K562 (cell line): ENCODE measurements at regions not wholly inside any gene's neighbourhood (a gene's known extent, or its start where the extent isn't known, plus 50 kb on each side); places are given as distances from the start of the nearest gene placed in this dataset.

Source experiments
- CEBPB ChIP-seq: fragments of 450-650 bp; IDR thresholded peaks from 2 replicates; pipeline ENCODE4 v1.6.1; 2016; ENCODE audit warnings: missing genetic modification characterization, missing compliant biosample characterization
- NR2F6 ChIP-seq: fragments of 450-650 bp; formaldehyde crosslinking; IDR thresholded peaks from 2 replicates; pipeline ENCODE4 v1.4.0; 2020; ENCODE audit warnings: mild to moderate bottlenecking
- NRF1 ChIP-seq, 2 experiments: fragments of 450-650 bp; IDR thresholded peaks in 1 of 2; conservative IDR thresholded peaks in 1 of 2; 2 replicates each; pipeline ENCODE4 v1.6.1; 2014; ENCODE audit warnings: mild to moderate bottlenecking in 2 of 2
- TF ChIP-seq, protein P1 (sequence below), 3 experiments: IDR thresholded peaks in 2 of 3; conservative IDR thresholded peaks in 1 of 3; 2 replicates each; pipeline ENCODE4 v1.5.1; 2011 to 2012; ENCODE audit warnings: low read length in 3 of 3, mild to moderate bottlenecking in 3 of 3, control low read depth in 2 of 3, improper control_type of control experiment in 1 of 3, inconsistent platforms in 1 of 3, low read depth in 1 of 3, mixed read lengths in 1 of 3, moderate library complexity in 1 of 3; ENCODE audit not compliant: insufficient read depth in 2 of 3

GRCh38 chr7:57339198-57339944, 110.6 kb upstream of the ZNF716 start:
- TF ChIP-seq NR2F6 (no peak), NRF1 (conservative IDR thresholded peaks at IDR 0.05 in 1 of 2, IDR thresholded peaks at IDR 0.05 in 1 of 2) (no peak), CEBPB (tag) (no peak)
- TF ChIP-seq, protein P1, sequence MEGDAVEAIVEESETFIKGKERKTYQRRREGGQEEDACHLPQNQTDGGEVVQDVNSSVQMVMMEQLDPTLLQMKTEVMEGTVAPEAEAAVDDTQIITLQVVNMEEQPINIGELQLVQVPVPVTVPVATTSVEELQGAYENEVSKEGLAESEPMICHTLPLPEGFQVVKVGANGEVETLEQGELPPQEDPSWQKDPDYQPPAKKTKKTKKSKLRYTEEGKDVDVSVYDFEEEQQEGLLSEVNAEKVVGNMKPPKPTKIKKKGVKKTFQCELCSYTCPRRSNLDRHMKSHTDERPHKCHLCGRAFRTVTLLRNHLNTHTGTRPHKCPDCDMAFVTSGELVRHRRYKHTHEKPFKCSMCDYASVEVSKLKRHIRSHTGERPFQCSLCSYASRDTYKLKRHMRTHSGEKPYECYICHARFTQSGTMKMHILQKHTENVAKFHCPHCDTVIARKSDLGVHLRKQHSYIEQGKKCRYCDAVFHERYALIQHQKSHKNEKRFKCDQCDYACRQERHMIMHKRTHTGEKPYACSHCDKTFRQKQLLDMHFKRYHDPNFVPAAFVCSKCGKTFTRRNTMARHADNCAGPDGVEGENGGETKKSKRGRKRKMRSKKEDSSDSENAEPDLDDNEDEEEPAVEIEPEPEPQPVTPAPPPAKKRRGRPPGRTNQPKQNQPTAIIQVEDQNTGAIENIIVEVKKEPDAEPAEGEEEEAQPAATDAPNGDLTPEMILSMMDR (IDR thresholded peaks at IDR 0.05 in 2 of 3, conservative IDR thresholded peaks at IDR 0.05 in 1 of 3; ENCODE audit: insufficient read depth in 2 of 3, low read depth in 1 of 3, low read length in 3 of 3) = no peak
